ENCODE measurements at regions not wholly inside any gene's neighbourhood (a gene's known extent, or its start where the extent isn't known, plus 50 kb on each side); places are given as distances from the start of the nearest gene placed in this dataset.

DNA sequence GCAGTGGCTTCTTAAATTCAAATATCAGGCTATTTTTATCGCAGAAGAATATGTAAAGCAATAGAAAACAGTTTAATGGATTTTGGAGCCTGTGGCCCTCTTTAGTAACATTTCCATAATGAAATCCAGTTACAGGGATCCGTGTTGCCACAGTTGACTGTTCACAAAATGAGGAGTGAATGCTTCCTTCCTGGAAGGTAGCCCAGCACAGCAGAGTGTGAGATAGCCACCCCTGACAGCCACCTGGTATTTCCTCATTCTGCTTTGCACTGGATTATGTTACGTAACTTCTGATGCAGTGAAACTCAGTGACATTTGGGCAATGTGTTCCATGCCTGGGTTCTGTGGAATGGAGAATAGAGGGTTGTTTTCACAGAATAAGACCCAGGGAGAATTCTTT, 517.2 kb downstream of the RBFOX1 start:
- DNase-seq, result no peak
- peaks cover 7% of the 10 kb centered on the region for H3K27me3 Mint-ChIP-seq (ENCODE audit: low read depth, poor library complexity)
- no peak overlapping the region for H3K27ac Mint-ChIP-seq
- TF ChIP-seq, protein P1, sequence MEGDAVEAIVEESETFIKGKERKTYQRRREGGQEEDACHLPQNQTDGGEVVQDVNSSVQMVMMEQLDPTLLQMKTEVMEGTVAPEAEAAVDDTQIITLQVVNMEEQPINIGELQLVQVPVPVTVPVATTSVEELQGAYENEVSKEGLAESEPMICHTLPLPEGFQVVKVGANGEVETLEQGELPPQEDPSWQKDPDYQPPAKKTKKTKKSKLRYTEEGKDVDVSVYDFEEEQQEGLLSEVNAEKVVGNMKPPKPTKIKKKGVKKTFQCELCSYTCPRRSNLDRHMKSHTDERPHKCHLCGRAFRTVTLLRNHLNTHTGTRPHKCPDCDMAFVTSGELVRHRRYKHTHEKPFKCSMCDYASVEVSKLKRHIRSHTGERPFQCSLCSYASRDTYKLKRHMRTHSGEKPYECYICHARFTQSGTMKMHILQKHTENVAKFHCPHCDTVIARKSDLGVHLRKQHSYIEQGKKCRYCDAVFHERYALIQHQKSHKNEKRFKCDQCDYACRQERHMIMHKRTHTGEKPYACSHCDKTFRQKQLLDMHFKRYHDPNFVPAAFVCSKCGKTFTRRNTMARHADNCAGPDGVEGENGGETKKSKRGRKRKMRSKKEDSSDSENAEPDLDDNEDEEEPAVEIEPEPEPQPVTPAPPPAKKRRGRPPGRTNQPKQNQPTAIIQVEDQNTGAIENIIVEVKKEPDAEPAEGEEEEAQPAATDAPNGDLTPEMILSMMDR (IDR thresholded peaks at IDR 0.05), result no peak
- no peaks in the 10 kb centered on the region for H3K36me3 Mint-ChIP-seq (ENCODE audit: low read depth)
- H3K9me3 Mint-ChIP-seq, result no peaks in the 10 kb centered on the region
- no peak overlapping the region for H3K4me3 Mint-ChIP-seq
- H3K4me1 Mint-ChIP-seq, result no peaks in the 10 kb centered on the region

DNA sequence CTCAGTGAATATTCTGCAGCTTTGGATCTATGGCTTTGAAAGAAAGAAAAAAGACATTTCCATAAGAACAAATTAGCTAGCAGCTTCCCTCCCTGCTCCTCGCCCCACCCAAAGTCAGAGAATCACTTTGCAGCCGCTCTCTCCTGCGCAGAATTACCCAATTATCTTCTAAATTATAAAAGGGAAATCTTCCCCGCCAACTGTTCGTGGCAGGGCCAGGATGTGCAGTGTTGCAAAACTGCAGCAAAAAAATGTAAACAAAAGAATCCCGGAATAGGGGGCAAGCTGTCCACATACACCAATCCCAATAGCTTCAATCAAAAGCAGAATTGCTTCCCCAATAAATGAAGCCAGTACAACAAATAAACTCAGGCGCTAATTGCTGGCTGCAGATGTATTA, 510.6 kb downstream of the RBFOX1 start:
- TF ChIP-seq, protein P1 (IDR thresholded peaks at IDR 0.05), result no peak
- Mint-ChIP-seq H3K27me3 (ENCODE audit: low read depth, poor library complexity) (peaks cover 4% of the 10 kb centered on the region), H3K9me3 (no peaks in the 10 kb centered on the region), H3K36me3 (ENCODE audit: low read depth) (no peaks in the 10 kb centered on the region), H3K27ac (no peak overlapping the region), H3K4me1 (no peaks in the 10 kb centered on the region), H3K4me3 (no peak overlapping the region)
- no peak for DNase-seq

DNA sequence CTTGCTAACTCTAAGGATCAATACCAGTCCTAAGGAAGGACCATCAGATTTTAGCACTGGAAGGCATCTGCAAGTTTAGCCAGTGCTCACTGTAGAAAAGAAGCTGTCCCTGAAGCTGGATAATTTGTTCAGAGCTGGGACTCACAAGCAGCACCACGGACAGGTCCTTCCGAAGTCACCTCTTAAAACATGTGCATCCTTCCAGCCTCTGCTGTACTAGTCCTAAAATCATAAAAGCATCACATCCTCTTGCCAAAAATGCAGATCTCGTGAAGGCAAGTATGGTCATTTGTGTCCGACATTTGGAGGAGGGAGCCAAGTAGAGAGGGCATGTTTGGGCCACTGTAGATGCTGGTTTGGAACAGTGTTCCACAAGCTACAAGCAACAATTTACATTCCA, 506.9 kb downstream of the RBFOX1 start:
- peak; percentile 60 for DNase-seq
- H3K9me3 Mint-ChIP-seq, result no peaks in the 10 kb centered on the region
- no peaks in the 10 kb centered on the region for H3K36me3 Mint-ChIP-seq (ENCODE audit: low read depth)
- H3K27ac Mint-ChIP-seq, result no peak overlapping the region
- TF ChIP-seq, protein P1 (IDR thresholded peaks at IDR 0.05), result no peak
- no peak overlapping the region for H3K4me3 Mint-ChIP-seq
- no peaks in the 10 kb centered on the region for H3K4me1 Mint-ChIP-seq
- H3K27me3 Mint-ChIP-seq (ENCODE audit: low read depth, poor library complexity), result peaks cover 12% of the 10 kb centered on the region

DNA sequence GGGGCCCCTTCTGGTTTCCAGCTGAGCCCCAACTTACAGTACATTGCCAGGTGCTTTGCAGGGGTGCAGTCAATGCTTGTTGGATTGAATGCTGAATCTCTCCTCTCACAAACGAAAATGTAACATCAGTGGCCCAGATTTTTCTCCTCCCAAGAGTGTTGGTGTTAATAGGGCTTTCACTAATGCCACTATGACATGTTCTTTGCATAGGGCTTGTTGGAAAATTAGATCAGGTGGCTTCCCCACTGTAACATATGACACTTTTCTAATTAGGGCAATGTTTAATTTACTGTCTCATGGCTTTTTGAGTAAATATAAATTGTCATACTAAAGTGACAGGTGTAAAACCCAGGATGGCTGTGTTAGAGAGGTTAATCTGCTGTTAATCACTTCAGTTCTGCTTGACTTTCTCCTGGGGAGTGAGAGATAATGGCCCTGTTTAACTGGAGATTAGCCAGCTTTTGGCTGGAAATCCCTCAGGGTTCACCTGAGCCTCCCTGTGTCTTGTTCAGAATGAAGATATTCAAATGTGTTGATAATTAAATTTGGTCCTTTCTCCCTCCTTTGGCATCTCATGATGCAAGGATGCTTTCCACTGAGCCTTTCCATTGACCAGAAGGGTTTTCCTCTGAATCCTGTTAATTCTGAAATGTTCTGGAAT, 502.3 kb downstream of the RBFOX1 start:
- H3K4me1 Mint-ChIP-seq, result no peaks in the 10 kb centered on the region
- H3K9me3 Mint-ChIP-seq, result no peaks in the 10 kb centered on the region

DNA sequence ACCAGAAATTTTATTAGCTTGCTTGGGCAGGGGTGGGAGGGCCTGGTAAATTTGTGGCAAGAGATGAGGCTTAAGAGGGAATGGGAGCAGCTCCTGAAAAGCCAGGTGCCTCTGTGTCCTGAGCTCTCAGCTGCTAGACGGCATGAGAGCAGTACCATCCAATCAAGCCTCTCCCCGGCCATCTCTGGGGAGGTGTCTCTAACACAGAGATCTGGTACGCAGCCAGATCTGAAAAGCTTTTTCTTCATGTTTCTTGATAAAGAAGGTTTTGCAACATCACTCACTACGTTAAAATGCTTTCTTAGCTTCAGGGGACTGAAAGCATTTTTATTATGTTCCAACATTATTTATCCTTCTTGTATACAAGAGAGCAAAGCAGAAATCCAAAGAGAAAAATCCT, 488.2 kb downstream of the RBFOX1 start:
- TF ChIP-seq, protein P1 (IDR thresholded peaks at IDR 0.05), result no peak
- DNase-seq, result no peak
- Mint-ChIP-seq H3K9me3 (no peaks in the 10 kb centered on the region), H3K4me1 (no peaks in the 10 kb centered on the region), H3K27me3 (ENCODE audit: low read depth, poor library complexity) (peaks cover 5% of the 10 kb centered on the region), H3K36me3 (ENCODE audit: low read depth) (no peaks in the 10 kb centered on the region), H3K27ac (no peak overlapping the region), H3K4me3 (no peak overlapping the region)

More for the DNA sequence above, 502.3 kb downstream of the RBFOX1 start:
- Mint-ChIP-seq H3K27me3 (ENCODE audit: low read depth, poor library complexity) (peaks cover 17% of the 10 kb centered on the region), H3K4me3 (no peak overlapping the region), H3K36me3 (ENCODE audit: low read depth) (no peaks in the 10 kb centered on the region), H3K27ac (no peak overlapping the region)
- TF ChIP-seq, protein P1 (IDR thresholded peaks at IDR 0.05), result no peak
- no peak for DNase-seq

DNA sequence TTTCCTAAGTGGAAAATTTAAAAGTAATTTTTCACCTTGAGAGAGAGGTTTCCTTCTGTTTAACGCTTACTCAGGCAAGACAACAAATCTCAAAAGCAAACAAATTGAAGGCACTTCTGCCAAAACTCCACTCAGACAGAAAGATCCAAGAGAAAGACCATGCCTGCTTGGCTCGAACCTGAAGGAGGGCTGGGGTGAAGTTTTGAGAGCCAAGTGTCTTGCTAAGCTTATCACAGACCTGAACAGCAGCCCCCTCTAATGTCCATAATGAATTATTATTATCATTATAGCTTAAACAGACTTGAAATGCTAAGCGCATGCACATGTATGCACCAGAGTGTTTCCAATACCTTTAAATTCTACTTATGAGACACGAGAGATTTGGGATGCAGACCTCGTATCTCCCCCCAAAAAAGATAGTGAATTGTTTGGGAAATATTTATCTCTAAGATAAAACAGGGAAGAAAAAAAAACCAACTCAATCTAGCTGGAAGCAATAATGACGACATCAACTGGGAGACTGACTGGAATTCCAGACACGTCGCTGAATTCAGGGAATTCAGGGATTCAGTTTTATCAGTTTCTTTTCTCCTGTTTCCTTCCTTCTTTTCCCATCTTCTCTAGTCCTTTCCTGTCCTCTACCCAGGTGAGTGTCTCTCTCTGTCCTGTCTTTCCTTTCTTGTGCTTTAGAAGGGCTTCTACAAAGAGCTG, 473.2 kb downstream of the RBFOX1 start:
- TF ChIP-seq, protein P1 (IDR thresholded peaks at IDR 0.05), result no peak
- no peak for DNase-seq
- H3K9me3 Mint-ChIP-seq, result peaks cover 14% of the 10 kb centered on the region
- H3K36me3 Mint-ChIP-seq (ENCODE audit: low read depth), result no peaks in the 10 kb centered on the region
- H3K27me3 Mint-ChIP-seq (ENCODE audit: low read depth, poor library complexity), result no peaks in the 10 kb centered on the region
- no peak overlapping the region for H3K4me3 Mint-ChIP-seq
- H3K27ac Mint-ChIP-seq, result no peak overlapping the region
- H3K4me1 Mint-ChIP-seq, result peaks cover 23% of the 10 kb centered on the region

Measured in nephron progenitor cell (in vitro differentiated cells).